ENCODE measurements at regions not wholly inside any gene's neighbourhood (a gene's known extent, or its start where the extent isn't known, plus 50 kb on each side); places are given as distances from the start of the nearest gene placed in this dataset.

DNA sequence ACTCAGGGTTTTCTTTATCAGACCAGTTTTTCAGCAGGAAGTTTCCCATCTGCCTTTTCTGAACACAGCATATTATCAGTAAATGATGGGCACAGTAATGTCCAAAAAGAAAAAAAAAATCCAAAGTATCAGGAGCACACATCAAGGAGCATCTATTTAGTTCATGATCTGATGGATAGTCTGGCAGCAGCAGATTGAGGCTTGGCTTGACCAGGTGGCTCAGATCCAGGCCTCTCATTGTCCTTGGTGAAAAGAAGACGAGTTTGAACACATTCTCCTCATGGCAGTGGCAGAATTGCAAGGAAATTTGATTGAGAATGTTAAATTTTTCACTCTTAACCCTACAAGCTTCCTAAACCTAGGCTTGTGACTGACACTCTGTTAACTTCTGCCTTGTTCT, 192.9 kb downstream of the OXSM start:
- WGBS, 2 donors: 38 to 44% methylated on average over 1 of the region's 1 CpG

DNA sequence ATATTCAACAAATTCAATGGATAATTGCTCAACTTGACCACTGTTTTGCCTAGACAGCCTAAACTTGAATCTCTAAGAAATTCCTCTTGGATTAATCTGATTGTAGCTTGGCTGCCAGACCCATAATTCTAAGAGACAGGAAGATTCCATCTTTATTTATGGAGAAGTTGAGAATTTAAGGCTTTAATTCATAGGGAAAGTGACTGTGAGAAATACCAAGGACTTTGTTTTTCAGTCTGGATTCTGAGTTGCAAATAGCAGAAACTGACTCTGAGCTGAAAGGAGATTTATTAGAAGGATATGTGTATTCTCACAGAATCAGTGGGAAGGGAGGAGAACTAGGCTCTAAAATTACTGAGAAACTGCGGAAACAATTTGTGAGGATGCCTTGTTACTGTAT, 195.7 kb downstream of the OXSM start:
- H3K4me3 ChIP-seq: no peak overlapping the region
- DNase-seq (ENCODE audit: low spot score in 2 of 2): no peak
- H3K36me3 ChIP-seq: no peaks in the 10 kb centered on the region
- H3K4me1 ChIP-seq: no peaks in the 10 kb centered on the region
- TF ChIP-seq EP300 (IDR thresholded peaks at IDR 0.05) (no peak), POLR2A (IDR thresholded peaks at IDR 0.05) (no peak)
- TF ChIP-seq, protein P1, sequence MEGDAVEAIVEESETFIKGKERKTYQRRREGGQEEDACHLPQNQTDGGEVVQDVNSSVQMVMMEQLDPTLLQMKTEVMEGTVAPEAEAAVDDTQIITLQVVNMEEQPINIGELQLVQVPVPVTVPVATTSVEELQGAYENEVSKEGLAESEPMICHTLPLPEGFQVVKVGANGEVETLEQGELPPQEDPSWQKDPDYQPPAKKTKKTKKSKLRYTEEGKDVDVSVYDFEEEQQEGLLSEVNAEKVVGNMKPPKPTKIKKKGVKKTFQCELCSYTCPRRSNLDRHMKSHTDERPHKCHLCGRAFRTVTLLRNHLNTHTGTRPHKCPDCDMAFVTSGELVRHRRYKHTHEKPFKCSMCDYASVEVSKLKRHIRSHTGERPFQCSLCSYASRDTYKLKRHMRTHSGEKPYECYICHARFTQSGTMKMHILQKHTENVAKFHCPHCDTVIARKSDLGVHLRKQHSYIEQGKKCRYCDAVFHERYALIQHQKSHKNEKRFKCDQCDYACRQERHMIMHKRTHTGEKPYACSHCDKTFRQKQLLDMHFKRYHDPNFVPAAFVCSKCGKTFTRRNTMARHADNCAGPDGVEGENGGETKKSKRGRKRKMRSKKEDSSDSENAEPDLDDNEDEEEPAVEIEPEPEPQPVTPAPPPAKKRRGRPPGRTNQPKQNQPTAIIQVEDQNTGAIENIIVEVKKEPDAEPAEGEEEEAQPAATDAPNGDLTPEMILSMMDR (IDR thresholded peaks at IDR 0.05): no peak
- peaks cover 0 to 3% (median 0%) of the 10 kb centered on the region in 4 donors for H3K9me3 ChIP-seq
- no peaks in the 10 kb centered on the region for H3K27me3 ChIP-seq
- whole genome bisulfite sequencing, 2 donors: 90 to 92% methylated on average over 1 of the region's 1 CpG
- H3K27ac ChIP-seq: no peak overlapping the region

More for the DNA sequence above, 192.9 kb downstream of the OXSM start:
- DNase-seq (ENCODE audit: low spot score in 2 of 2): no peak
- Histone ChIP-seq H3K36me3 (no peaks in the 10 kb centered on the region), H3K9me3 (no peaks in the 10 kb centered on the region), H3K27ac (no peak overlapping the region), H3K4me1 (no peaks in the 10 kb centered on the region), H3K27me3 (no peaks in the 10 kb centered on the region), H3K4me3 (no peak overlapping the region)
- TF ChIP-seq, protein P1 (IDR thresholded peaks at IDR 0.05): no peak
- TF ChIP-seq EP300 (IDR thresholded peaks at IDR 0.05) (no peak), POLR2A (IDR thresholded peaks at IDR 0.05) (no peak)

DNA sequence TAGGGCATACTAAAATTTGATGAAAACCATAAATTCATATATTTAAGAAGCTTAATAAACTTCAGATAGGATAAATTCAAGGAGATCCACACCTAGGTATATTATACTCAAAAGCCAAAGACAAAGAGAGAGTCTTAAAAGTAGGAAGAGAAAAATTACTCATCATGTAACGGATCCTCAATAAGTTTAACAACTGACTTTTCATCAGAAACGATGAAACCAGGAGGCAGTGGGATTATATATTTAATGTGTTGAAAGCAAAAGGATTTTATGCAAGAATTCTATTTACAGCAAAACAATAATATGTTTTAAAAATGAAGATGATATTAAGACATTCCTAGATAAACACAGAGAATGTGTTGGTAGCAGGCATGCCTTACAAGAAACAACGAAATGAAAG, 202.7 kb downstream of the OXSM start:
- WGBS, 2 donors: 92 to 93% methylated on average over 3 of the region's 3 CpGs
- TF ChIP-seq EP300 (IDR thresholded peaks at IDR 0.05) (no peak), POLR2A (IDR thresholded peaks at IDR 0.05) (no peak)
- TF ChIP-seq, protein P1 (IDR thresholded peaks at IDR 0.05): no peak
- no peak overlapping the region for H3K27ac ChIP-seq
- no peak for DNase-seq (ENCODE audit: low spot score in 2 of 2)
- H3K9me3 ChIP-seq: peaks cover 0 to 39% (median 6%) of the 10 kb centered on the region in 4 donors
- no peak overlapping the region for H3K4me3 ChIP-seq
- H3K4me1 ChIP-seq: no peaks in the 10 kb centered on the region
- H3K36me3 ChIP-seq: no peaks in the 10 kb centered on the region
- no peaks in the 10 kb centered on the region for H3K27me3 ChIP-seq

DNA sequence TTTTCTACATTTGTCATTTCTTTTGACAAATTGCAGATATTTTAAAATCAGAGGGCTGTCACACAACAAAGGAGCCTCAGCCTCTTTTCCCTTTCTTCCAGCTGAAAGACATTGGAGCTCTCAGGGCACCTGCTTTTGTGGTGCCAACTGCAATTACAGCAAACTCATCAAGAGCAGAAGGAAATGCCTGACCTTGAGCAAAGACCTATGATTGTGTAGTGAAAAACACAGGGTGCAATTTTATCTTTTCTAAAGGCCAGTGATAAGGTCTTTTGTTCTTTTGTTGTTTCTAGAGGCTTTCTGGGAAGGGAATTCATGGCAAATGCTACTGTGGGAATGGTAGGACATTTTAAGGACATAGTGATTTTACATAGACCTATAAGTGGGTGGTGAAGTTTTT, 214.3 kb downstream of the OXSM start:
- H3K27me3 ChIP-seq: no peaks in the 10 kb centered on the region
- no peaks in the 10 kb centered on the region for H3K4me1 ChIP-seq
- peaks cover 0 to 17% (median 1%) of the 10 kb centered on the region in 4 donors for H3K9me3 ChIP-seq
- no peak for TF ChIP-seq POLR2A (IDR thresholded peaks at IDR 0.05)
- TF ChIP-seq, protein P1 (IDR thresholded peaks at IDR 0.05): no peak
- no peaks in the 10 kb centered on the region for H3K36me3 ChIP-seq
- no peak for DNase-seq (ENCODE audit: low spot score in 2 of 2)
- no peak overlapping the region for H3K4me3 ChIP-seq
- no peak overlapping the region for H3K27ac ChIP-seq

DNA sequence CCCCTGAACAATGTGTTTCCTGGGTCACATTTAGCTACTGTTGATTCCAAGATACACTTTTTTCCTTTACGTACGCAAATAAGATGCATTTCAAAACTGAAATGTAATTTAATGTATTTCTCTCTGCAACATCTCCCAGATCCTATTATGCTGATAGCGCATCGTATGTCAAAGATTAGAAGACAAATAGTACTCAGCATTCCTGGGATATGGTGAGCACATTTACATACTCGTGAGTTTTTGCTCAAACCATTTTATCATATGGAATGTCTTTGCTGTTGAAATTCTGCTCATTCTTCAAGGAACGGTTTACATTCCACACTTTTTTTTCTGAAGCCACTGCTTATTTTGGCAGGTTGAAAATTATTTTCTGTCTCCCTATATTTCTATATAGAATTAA, 221.4 kb downstream of the OXSM start:
- no peak for DNase-seq (ENCODE audit: low spot score in 2 of 2)
- Histone ChIP-seq H3K36me3 (no peaks in the 10 kb centered on the region), H3K9me3 (no peaks in the 10 kb centered on the region), H3K27ac (no peak overlapping the region), H3K4me1 (no peaks in the 10 kb centered on the region), H3K27me3 (no peaks in the 10 kb centered on the region), H3K4me3 (no peak overlapping the region)
- WGBS, 2 donors: 68 to 75% methylated on average over 6 of the region's 6 CpGs
- no peak for TF ChIP-seq POLR2A (IDR thresholded peaks at IDR 0.05)
- TF ChIP-seq, protein P1 (IDR thresholded peaks at IDR 0.05): no peak
- no peak for TF ChIP-seq EP300 (IDR thresholded peaks at IDR 0.05)

Data from tibial nerve (tissue), 4 donors.